IPS DF 19.7 (cell line): ENCODE measurements at regions not wholly inside any gene's neighbourhood (a gene's known extent, or its start where the extent isn't known, plus 50 kb on each side); places are given as distances from the start of the nearest gene placed in this dataset.
"Not testable (repeated sequence)": the region's sequence is repeated elsewhere in the genome, so short reads cannot be mapped to it uniquely, and the experiment has no call there.

ENCODE experiments used
- DNase-seq: peaks from one replicate; pipeline ENCODE4 v3.0.0-alpha.2; 2013; ENCODE audit warnings: low read depth, low spot score

GRCh38 chr2:184057910-184058309, 540.4 kb upstream of the ZNF804A start:
- no peak for DNase-seq

- DNase-seq = not testable (repeated sequence)
These were observed 538.1 kb upstream of the ZNF804A start for GRCh38 chr2:184060268-184060667.

GRCh38 chr2:184067502-184067901, 530.8 kb upstream of the ZNF804A start:
- no peak for DNase-seq

- DNase-seq = no peak
These were observed 525.9 kb upstream of the ZNF804A start for GRCh38 chr2:184072470-184072869.

- no peak for DNase-seq
These were observed 519.8 kb upstream of the ZNF804A start for GRCh38 chr2:184078496-184078895.

- no peak for DNase-seq
These were observed 506.9 kb upstream of the ZNF804A start for GRCh38 chr2:184091456-184091855.

- no peak for DNase-seq
These were observed 484.5 kb upstream of the ZNF804A start for GRCh38 chr2:184113696-184114403.

GRCh38 chr2:184114439-184114838, 483.9 kb upstream of the ZNF804A start:
- DNase-seq = no peak

- DNase-seq = no peak
These were observed 478.1 kb upstream of the ZNF804A start for GRCh38 chr2:184119989-184120800.

GRCh38 chr2:184125867-184126266, 472.5 kb upstream of the ZNF804A start:
- DNase-seq = no peak

- no peak for DNase-seq
These were observed 469.3 kb upstream of the ZNF804A start for GRCh38 chr2:184129073-184129472.

GRCh38 chr2:184137955-184138354, 460.4 kb upstream of the ZNF804A start:
- no peak for DNase-seq

- DNase-seq = no peak
These were observed 456.5 kb upstream of the ZNF804A start for GRCh38 chr2:184141866-184142265.

- DNase-seq = no peak
These were observed 443.9 kb upstream of the ZNF804A start for GRCh38 chr2:184154438-184154837.

- DNase-seq = no peak
These were observed 442.5 kb upstream of the ZNF804A start for GRCh38 chr2:184155791-184156190.

- no peak for DNase-seq
These were observed 441.2 kb upstream of the ZNF804A start for GRCh38 chr2:184157141-184157540.

- DNase-seq = no peak
These were observed 435.9 kb upstream of the ZNF804A start for GRCh38 chr2:184162426-184162825.

GRCh38 chr2:184168823-184169222, 429.5 kb upstream of the ZNF804A start:
- not testable (repeated sequence) for DNase-seq

GRCh38 chr2:184169366-184169765, 429.0 kb upstream of the ZNF804A start:
- no peak for DNase-seq

- no peak for DNase-seq
These were observed 423.7 kb upstream of the ZNF804A start for GRCh38 chr2:184174493-184175104.

GRCh38 chr2:184178229-184178628, 420.1 kb upstream of the ZNF804A start:
- no peak for DNase-seq

- no peak for DNase-seq
These were observed 411.9 kb upstream of the ZNF804A start for GRCh38 chr2:184186436-184186835.
